Activated naive CD8-positive, alpha-beta T cell treated with anti-CD3 and anti-CD28 coated beads, Interleukin-2, amount 50 U/mL, for 16 hours (primary cell): ENCODE measurements at regions not wholly inside any gene's neighbourhood (a gene's known extent, or its start where the extent isn't known, plus 50 kb on each side); places are given as distances from the start of the nearest gene placed in this dataset.
"Not testable (repeated sequence)": the region's sequence is repeated elsewhere in the genome, so short reads cannot be mapped to it uniquely, and the experiment has no call there.

Experiments
- DNase-seq: peaks from one replicate; pipeline ENCODE4 v3.0.0-alpha.2; 2020; ENCODE audit warnings: low read depth, low spot score

GRCh38 chr1:47594627-47595026 is 156.8 kb downstream of the FOXD2 start:
- no peak for DNase-seq

DNA sequence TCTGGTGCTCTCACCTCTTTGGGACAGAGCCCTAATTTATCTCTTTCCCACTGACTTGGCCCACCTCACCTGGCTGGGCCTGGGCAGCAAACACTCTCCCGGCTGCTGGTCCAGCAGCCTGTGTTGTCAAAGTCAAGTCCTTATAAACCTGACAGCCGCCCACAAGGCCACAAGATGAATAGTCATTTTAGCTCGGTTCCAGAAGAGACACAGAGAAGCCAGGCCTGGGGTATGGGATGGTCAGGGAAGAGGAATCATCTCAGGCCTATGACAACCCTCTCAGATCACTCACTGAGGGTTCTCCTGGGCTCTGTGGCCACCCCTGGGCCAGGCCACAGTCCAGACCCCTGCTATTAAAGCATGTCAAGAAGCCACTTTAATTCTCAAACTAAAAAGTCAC is 158.5 kb downstream of the FOXD2 start:
- DNase-seq = no peak

GRCh38 chr1:47598357-47598756 is 160.5 kb downstream of the FOXD2 start:
- DNase-seq = no peak

DNA sequence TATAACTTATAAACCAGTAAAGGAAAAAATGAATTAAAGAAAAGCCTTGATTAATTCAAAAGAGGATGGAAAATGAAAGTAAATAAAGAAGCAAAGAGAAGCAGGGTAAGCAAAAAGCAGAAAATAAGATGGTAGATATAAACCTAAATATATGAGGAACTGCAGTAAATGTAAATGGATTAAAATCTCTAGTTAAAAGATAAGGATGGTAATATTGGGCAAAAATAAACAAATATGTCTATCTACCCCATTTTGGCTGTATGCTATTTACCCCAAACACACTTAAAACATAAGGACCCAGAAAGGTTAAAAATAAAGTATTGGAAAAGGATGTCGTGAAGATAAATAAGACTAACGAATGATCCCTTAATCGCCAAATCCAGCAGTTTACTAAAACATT is 161.9 kb downstream of the FOXD2 start:
- DNase-seq = no peak

DNA sequence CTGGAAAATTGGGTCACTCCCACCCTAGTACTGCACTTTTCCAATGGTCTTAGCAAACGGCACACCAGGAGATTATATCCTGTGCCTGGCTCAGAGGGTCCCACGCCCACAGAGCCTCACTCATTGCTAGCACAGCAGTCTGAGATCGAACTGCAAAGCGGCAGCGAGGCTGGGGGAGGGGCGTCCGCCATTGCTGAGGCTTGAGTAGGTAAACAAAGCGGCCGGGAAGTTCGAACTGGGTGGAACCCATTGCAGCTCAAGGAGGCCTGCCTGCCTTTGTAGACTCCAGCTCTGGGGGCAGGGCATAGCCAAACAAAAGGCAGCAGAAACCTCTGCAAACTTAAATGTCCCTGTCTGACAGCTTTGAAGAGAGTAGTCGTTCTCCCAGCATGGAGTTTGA is 164.6 kb downstream of the FOXD2 start:
- DNase-seq = not testable (repeated sequence)

GRCh38 chr1:47604869-47605268 is 167.0 kb downstream of the FOXD2 start:
- DNase-seq = not testable (repeated sequence)

DNA sequence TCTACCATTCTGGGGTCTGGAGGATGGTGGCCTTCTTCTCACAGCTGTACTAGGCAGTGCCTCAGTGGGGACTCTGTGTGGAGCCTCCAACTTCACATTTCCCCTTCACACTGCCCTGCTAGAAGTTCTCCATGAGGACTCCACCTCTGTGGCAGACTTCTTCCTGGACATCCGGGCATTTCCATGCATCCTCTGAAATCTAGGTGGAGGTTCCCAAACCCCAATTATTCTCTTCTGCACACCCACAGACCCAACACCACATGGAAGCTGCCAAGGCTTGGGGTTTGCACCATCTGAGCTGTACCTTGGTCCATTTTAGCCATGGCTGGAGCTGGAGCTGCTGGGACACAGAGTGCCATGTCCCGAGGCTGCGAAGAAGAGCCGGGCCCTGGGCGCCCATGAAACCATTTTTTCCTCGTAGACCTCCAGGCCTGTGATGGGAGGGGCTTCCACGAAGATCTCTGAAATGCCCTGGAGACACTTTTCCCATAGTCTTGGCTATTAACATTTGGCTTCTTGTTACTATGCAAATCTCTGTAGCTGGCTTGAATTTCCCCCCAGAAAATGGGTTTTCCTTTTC is 170.5 kb downstream of the FOXD2 start:
- no peak for DNase-seq

DNA sequence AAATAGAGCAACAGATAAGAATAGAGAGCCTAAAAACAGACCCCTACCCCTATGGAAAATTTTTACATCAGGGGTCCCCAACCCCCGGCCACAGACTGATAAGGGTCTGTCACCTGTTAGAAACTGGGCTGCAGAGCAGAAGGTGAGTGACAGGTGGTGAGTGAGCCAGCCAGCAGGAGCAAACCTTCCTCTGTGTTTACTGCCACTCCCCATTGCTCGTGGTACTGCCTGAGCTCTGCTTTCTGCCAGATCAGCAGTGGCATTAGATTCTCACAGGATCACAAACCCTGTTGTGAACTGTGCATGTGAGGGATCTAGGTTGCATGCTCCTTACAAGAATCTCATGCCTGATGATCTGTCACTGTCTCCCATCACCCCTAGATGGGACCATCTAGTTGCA is 174.1 kb downstream of the FOXD2 start:
- no peak for DNase-seq

DNA sequence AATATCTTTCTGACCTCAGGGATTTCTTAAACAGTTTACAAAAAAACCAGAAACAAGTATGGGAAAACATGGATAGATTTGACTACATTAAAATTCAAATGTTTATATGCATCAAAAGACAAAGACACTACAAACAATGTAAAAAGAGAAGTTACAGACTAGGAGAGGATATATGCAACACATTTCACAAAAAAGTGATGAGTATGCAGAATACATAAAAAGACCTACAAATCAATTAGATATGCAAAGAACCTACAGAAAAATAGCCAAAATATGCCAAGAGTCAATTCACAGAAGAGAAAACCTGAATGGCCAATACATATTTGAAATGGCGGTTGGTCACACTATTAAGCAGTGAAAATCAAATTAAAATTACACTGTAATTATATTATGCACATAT is 175.0 kb downstream of the FOXD2 start:
- no peak for DNase-seq

GRCh38 chr1:47616036-47616435 is 178.2 kb downstream of the FOXD2 start:
- no peak for DNase-seq

DNA sequence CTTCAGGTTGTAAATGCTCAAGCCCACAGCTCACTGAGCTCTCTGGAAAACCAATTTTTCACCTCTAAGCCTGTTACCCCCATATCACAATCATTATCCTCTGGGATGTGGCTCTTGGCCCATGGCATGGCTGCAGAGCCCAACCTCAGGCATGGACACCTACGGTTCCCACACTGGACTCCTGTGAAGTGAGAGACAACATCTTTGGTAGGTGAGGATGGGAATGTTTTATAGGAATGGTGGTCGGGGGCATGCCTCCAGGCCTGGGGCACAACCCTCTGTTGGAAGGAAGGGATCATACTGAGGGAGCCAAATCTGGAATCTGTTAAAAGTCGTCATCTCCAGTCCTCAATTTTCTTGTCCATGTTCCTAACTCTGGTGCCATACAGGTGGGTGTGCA is 179.1 kb downstream of the FOXD2 start:
- no peak for DNase-seq

GRCh38 chr1:47617381-47618221 is 179.8 kb downstream of the FOXD2 start:
- DNase-seq = no peak

DNA sequence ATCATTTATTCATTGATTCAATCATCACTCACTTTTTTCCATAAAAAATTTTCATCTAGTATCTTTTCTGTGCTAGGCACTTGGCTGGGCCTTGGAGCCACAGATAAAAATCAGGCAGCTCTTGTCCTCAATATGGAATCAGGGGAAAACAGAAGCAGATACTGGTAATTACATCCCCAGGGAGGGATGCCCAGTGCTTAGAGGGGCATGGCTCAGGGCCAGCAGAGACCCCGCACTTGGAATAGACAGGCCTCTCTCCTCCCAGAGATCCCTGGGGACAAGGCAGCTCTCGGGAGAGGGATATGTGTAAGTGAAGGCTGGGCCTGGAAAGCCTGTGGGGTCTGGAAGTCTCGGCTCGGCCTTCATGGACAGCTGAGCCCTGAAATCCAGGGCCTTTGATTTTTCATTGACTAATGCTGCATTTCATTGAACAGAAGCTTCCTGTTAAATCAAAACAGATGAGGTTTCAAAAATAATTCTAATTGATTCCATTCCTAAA is 180.4 kb downstream of the FOXD2 start:
- no peak for DNase-seq

DNA sequence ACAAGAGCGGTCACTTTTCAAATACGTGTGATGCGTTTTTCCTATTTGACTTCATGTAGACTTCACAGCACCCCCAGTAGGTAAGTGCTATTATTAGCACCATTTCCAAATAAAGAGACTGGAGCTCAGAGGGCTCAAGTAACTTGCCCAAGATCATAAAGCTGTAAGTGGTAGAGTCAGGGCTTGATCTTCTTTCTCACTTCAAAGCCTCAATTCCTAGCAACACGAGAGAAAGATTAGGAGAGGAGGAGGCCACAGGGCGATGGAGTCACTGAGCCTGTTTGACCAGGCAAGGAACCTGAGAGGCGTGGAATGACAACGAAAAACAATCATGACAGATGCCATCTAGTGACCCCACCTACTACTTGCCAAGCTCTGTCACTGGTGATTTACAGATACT is 181.0 kb downstream of the FOXD2 start:
- DNase-seq = no peak

DNA sequence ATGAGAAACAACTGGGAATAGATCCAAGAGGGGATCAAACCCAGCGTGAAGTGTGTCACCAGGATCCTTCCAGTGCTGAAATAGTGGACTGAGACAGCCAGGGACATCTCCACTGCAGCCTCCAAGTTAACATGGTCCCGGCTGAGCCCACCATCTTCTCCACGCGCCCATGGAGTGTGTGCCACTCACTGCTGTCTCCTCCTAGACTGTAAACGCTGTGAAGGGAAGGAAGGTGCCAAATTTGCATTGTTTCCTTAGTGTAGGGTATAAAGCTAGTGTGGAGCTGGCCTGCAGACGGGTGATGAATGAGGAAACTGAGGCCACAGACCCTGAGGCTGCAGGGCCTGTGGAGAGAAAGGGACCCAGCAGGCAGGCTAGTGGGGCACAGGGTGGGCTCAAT is 183.6 kb downstream of the FOXD2 start:
- DNase-seq = no peak

GRCh38 chr1:47621977-47622376 is 184.1 kb downstream of the FOXD2 start:
- no peak for DNase-seq

DNA sequence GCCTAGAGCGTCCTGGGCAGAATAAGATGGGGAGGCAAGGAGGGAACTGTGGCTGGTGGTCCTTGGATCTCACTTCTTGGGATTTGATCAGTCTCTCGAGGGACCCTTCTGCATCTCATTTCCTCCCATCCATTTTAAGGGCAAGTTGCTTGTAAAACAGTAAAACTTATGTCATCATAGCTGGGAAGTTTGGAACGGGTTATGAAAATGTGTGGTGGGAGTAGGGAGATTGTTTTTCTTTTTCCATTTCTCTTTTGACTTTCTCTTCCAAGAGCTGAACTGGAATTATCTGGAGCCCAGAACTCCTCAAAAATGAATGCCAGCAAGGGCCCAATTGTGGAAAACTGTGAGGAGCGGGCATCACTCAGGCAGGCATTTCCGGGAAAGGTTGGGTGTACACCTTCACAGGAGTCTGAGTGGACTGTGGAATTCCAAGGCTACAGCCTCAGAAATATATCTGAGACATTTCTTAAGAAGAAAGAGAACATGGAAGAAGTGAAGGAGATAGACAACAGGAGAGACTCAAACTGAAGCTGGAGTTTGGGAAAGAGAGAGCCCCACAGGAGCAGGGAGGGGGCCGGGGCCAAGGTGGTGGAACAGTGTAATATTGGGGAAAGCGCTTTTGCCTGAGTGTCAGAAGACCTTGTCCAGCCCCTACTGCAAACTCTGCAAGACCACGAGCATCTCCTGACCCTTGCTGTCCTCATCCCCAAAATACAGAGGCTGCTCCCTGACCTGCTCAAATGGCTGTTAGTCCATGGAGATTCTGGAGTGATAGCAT is 185.1 kb downstream of the FOXD2 start:
- DNase-seq = no peak

DNA sequence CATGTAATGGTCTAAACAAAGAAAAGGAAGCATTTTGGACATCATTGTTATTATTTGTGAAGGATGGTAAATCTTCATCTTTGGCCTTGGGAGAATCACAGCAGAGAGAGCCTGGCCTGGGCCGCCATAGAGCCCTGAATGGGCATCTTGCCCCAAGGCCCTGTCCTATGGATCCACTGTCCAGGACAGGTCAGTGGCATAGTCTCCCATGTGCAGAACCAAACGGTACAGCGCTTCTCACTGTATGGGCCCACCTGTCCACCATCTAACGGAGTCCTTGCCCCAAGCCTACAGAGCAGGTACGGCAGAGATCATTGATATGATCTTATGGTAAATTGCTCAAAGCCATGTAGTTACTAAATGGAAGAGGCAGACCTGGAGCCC is 185.7 kb downstream of the FOXD2 start:
- no peak for DNase-seq

DNA sequence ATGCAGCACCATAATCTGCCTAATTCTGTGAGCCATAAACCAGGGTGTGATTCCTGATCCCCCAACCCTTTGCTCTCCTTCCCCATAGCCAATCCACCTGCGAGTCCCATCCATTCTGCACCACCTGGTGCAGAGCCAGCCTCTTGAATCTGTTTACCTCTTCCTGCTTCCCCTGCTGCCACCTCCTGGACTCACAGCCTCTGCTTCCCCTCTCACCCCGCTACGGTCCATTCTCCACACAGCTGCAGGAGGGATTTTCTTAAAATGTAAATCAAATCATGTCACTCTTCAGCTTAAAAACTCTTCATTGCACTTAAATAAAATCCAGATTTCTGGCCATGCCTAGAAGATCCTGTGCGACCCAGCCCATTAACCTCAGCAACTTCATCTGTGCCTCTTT is 186.7 kb downstream of the FOXD2 start:
- no peak for DNase-seq

GRCh38 chr1:47627016-47627415 is 189.2 kb downstream of the FOXD2 start:
- DNase-seq = no peak

- DNase-seq = no peak
Measured at GRCh38 chr1:47627471-47628370, 189.9 kb downstream of the FOXD2 start.

- DNase-seq = no peak
Measured at GRCh38 chr1:47629201-47629600, 191.4 kb downstream of the FOXD2 start.
